PC-9 (cell line): ENCODE measurements at regions not wholly inside any gene's neighbourhood (a gene's known extent, or its start where the extent isn't known, plus 50 kb on each side); places are given as distances from the start of the nearest gene placed in this dataset.

ENCODE experiments used
- BruUV-seq: library from RNA; stranded (reverse); fragments of 400-500 nt; replicated peaks from 2 replicates; lab custom pipeline; 2021; lab: Mats Ljungman, UMichigan
- CTCF ChIA-PET: fragments of 300-600 bp; sonication (Branson Sonifier 250); formaldehyde crosslinking; loops from one replicate; lab custom pipeline; 2022; ENCODE audit warnings: antibody characterized with exemption; lab: Charles Lee
- POLR2A ChIA-PET: fragments of 300-600 bp; sonication (Branson Sonifier 250); formaldehyde crosslinking; loops from one replicate; lab custom pipeline; 2022; ENCODE audit warnings: antibody characterized with exemption; ENCODE audit not compliant: unreplicated experiment; lab: Charles Lee
- DNase-seq, 2 experiments: peaks; one replicate each; pipeline versions ENCODE4 v3.0.0 to v3.0.0-alpha.2; 2015 to 2022; ENCODE audit warnings: mixed read lengths in 1 of 2
- H2AFZ ChIP-seq: fragments of 200-600 bp; sonication (generic); 2 replicates; pipeline ENCODE4 v1.8.1; 2017; ENCODE audit warnings: antibody characterized with exemption
- H3F3A ChIP-seq: fragments of 200-600 bp; sonication (generic); 2 replicates; pipeline ENCODE4 v1.8.1; 2017; ENCODE audit warnings: antibody characterized with exemption, mild to moderate bottlenecking, low read depth; ENCODE audit not compliant: insufficient read depth
- H3K27ac ChIP-seq: fragments of 200-600 bp; sonication (generic); 2 replicates; pipeline ENCODE4 v1.6.1; 2016; ENCODE audit warnings: mixed run types
- H3K27me3 ChIP-seq: fragments of 200-600 bp; sonication (generic); 2 replicates; pipeline ENCODE4 v1.6.1; 2016; ENCODE audit warnings: low read depth, mixed run types; ENCODE audit not compliant: insufficient read depth
- H3K36me3 ChIP-seq: fragments of 200-600 bp; sonication (generic); 2 replicates; pipeline ENCODE4 v1.6.1; 2016; ENCODE audit warnings: low read depth, mixed run types
- H3K4me1 ChIP-seq: fragments of 200-600 bp; sonication (generic); replicated peaks from 2 replicates; pipeline ENCODE4 v1.6.1; 2016; ENCODE audit warnings: mixed run types; ENCODE audit not compliant: insufficient read depth
- H3K4me2 ChIP-seq: fragments of 200-600 bp; sonication (generic); 2 replicates; pipeline ENCODE4 v1.6.1; 2017; ENCODE audit warnings: mixed run types
- H3K4me3 ChIP-seq: fragments of 200-600 bp; sonication (generic); 2 replicates; pipeline ENCODE4 v1.6.1; 2016; ENCODE audit warnings: mixed run types
- H3K79me2 ChIP-seq: fragments of 200-600 bp; sonication (generic); 2 replicates; pipeline ENCODE4 v1.6.1; 2017; ENCODE audit warnings: low read depth, mixed run types
- H3K9me2 ChIP-seq: fragments of 200-600 bp; sonication (generic); 2 replicates; pipeline ENCODE4 v1.8.1; 2017; ENCODE audit warnings: mild to moderate bottlenecking; ENCODE audit not compliant: insufficient read depth
- H3K9me3 ChIP-seq: fragments of 200-600 bp; sonication (generic); 2 replicates; pipeline ENCODE4 v1.8.1; 2016; ENCODE audit warnings: low read depth; ENCODE audit not compliant: insufficient read depth
- H4K20me1 ChIP-seq: fragments of 200-600 bp; sonication (generic); 2 replicates; pipeline ENCODE4 v1.8.1; 2017; ENCODE audit not compliant: insufficient read depth
- EZH2 ChIP-seq: fragments of 200-600 bp; sonication (generic); IDR thresholded peaks from 2 replicates; pipeline ENCODE4 v1.8.0; 2017; ENCODE audit warnings: antibody characterized with exemption, low read depth
- intact Hi-C: fragments of 100-400 bp; cut with micrococcal nuclease; formaldehyde crosslinking; loops from one replicate; pipeline ENCODE4 v1.10.0; 2022; ENCODE audit not compliant: unreplicated experiment
- TF ChIP-seq, protein P1 (sequence below): fragments of 200-600 bp; sonication (generic); conservative IDR thresholded peaks from 2 replicates; pipeline ENCODE4 v1.6.1; 2017; ENCODE audit warnings: mixed run types, antibody characterized with exemption, mild to moderate bottlenecking, moderate library complexity

DNA sequence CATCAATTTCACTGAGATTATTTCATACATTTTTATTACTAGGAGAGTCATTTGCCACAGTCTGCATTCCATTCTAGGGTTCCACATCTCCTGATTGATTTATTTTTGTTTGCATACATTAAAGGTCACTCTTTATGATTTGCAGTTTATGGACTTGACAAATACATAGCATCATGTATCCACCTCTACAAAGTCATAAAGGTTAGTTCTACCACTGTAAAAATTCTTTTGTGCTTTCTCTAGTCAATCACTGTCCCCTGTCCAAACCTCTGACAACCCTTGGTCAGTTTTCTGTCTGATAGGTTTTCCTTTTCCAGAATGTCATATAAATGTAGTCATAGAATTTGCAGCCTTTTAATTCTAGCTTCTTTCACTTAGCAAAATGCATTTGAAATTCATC, 434.6 kb upstream of the MON1B start:
- Histone ChIP-seq H3K27me3 (no peaks in the 10 kb centered on the region), H3K79me2 (no peaks in the 10 kb centered on the region), H3K9me3 (no peaks in the 10 kb centered on the region), H3K4me2 (no peak overlapping the region), H2AFZ (no peak overlapping the region), H3K27ac (no peak overlapping the region), H3K36me3 (no peaks in the 10 kb centered on the region), H4K20me1 (no peaks in the 10 kb centered on the region), H3F3A (no peaks in the 10 kb centered on the region), H3K4me3 (no peak overlapping the region), H3K4me1 (no peaks in the 10 kb centered on the region), H3K9me2 (no peaks in the 10 kb centered on the region)
- no TSS peak for BruUV-seq
- POLR2A ChIA-PET, result no interaction called here
- DNase-seq, result no peak
- CTCF ChIA-PET, result no interaction called here
- intact Hi-C loops, result no loop called here
- no peak for TF ChIP-seq EZH2
- TF ChIP-seq, protein P1, sequence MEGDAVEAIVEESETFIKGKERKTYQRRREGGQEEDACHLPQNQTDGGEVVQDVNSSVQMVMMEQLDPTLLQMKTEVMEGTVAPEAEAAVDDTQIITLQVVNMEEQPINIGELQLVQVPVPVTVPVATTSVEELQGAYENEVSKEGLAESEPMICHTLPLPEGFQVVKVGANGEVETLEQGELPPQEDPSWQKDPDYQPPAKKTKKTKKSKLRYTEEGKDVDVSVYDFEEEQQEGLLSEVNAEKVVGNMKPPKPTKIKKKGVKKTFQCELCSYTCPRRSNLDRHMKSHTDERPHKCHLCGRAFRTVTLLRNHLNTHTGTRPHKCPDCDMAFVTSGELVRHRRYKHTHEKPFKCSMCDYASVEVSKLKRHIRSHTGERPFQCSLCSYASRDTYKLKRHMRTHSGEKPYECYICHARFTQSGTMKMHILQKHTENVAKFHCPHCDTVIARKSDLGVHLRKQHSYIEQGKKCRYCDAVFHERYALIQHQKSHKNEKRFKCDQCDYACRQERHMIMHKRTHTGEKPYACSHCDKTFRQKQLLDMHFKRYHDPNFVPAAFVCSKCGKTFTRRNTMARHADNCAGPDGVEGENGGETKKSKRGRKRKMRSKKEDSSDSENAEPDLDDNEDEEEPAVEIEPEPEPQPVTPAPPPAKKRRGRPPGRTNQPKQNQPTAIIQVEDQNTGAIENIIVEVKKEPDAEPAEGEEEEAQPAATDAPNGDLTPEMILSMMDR, result no peak

DNA sequence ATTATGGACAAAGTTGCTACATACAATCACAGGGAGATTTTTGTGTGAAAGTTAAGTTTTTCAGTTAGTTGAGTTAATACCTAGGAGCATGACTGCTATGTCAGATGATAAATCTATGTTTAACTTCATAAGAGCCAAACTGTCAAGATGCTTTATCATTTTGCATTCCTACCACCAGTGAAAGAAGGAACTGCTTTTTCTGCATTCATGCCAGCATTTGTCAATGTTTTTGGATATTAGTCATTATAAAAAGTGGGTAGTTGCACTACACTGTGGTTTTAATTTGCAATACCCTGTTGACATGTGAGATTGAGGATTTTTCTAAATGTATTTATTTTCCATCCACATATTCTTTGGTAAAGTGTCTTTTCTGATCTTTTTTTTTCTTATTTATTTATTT, 434.0 kb upstream of the MON1B start:
- Histone ChIP-seq H3K4me3 (no peak overlapping the region), H3K36me3 (no peaks in the 10 kb centered on the region), H3K4me2 (no peak overlapping the region), H4K20me1 (no peaks in the 10 kb centered on the region), H3F3A (no peaks in the 10 kb centered on the region), H3K9me2 (no peaks in the 10 kb centered on the region), H2AFZ (no peak overlapping the region), H3K79me2 (no peaks in the 10 kb centered on the region), H3K27ac (no peak overlapping the region), H3K4me1 (no peaks in the 10 kb centered on the region), H3K27me3 (no peaks in the 10 kb centered on the region), H3K9me3 (no peaks in the 10 kb centered on the region)
- ChIA-PET POLR2A (no interaction called here), CTCF (no interaction called here)
- BruUV-seq, result no TSS peak
- TF ChIP-seq, protein P1, result no peak
- no peak for TF ChIP-seq EZH2
- no peak for DNase-seq
- intact Hi-C loops, result no loop called here

GRCh38 chr16:76766538-76766937, 424.5 kb upstream of the MON1B start:
- Histone ChIP-seq H3K36me3 (no peaks in the 10 kb centered on the region), H3K4me1 (no peaks in the 10 kb centered on the region), H3F3A (no peaks in the 10 kb centered on the region), H3K4me3 (no peak overlapping the region), H2AFZ (no peak overlapping the region), H3K27me3 (peaks cover 11% of the 10 kb centered on the region; the same call in 1 of the 2 replicates), H3K27ac (no peak overlapping the region), H3K79me2 (no peaks in the 10 kb centered on the region), H3K9me3 (no peaks in the 10 kb centered on the region), H4K20me1 (no peaks in the 10 kb centered on the region), H3K4me2 (no peak overlapping the region), H3K9me2 (no peaks in the 10 kb centered on the region)
- BruUV-seq, result no TSS peak
- POLR2A ChIA-PET, result no interaction called here
- CTCF ChIA-PET, result no interaction called here
- TF ChIP-seq EZH2, result no peak
- TF ChIP-seq, protein P1, result no peak
- DNase-seq, result no peak
- intact Hi-C loops, result no loop called here
